ENCODE measurements at regions not wholly inside any gene's neighbourhood (a gene's known extent, or its start where the extent isn't known, plus 50 kb on each side); places are given as distances from the start of the nearest gene placed in this dataset.
"Not testable (repeated sequence)": the region's sequence is repeated elsewhere in the genome, so short reads cannot be mapped to it uniquely, and the experiment has no call there.

GRCh38 chr6:82494367-82494766 is 130.8 kb downstream of the TPBG start:
- Histone ChIP-seq H3K4me1 (ENCODE audit: control insufficient read depth, insufficient read depth, low read length) (no peaks in the 10 kb centered on the region), H3K9me3 (ENCODE audit: control insufficient read depth, insufficient read depth, low read depth, low read length) (no peaks in the 10 kb centered on the region), H3K36me3 (ENCODE audit: control insufficient read depth, insufficient read depth, low read length) (no peaks in the 10 kb centered on the region), H3K27me3 (ENCODE audit: control insufficient read depth, insufficient read depth, low read length) (no peaks in the 10 kb centered on the region), H3K4me3 (ENCODE audit: low read depth in 2 of 2, low read length in 2 of 2) (no peak overlapping the region), H3K27ac (ENCODE audit: low read length) (no peak overlapping the region)
- no peak for DNase-seq (ENCODE audit: low read depth, low spot score)
- no TSS peak for BruUV-seq (replicated peaks)
- TF ChIP-seq SIN3A (IDR thresholded peaks at IDR 0.05; ENCODE audit: borderline replicate concordance, insufficient read depth, low read depth, low read length) = no peak
- TF ChIP-seq, protein P1, sequence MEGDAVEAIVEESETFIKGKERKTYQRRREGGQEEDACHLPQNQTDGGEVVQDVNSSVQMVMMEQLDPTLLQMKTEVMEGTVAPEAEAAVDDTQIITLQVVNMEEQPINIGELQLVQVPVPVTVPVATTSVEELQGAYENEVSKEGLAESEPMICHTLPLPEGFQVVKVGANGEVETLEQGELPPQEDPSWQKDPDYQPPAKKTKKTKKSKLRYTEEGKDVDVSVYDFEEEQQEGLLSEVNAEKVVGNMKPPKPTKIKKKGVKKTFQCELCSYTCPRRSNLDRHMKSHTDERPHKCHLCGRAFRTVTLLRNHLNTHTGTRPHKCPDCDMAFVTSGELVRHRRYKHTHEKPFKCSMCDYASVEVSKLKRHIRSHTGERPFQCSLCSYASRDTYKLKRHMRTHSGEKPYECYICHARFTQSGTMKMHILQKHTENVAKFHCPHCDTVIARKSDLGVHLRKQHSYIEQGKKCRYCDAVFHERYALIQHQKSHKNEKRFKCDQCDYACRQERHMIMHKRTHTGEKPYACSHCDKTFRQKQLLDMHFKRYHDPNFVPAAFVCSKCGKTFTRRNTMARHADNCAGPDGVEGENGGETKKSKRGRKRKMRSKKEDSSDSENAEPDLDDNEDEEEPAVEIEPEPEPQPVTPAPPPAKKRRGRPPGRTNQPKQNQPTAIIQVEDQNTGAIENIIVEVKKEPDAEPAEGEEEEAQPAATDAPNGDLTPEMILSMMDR (IDR thresholded peaks at IDR 0.05) = no peak
- TF ChIP-seq POLR2AphosphoS5 (IDR thresholded peaks at IDR 0.05; ENCODE audit: low read depth, low read length) = no peak
- TF ChIP-seq, protein P2, sequence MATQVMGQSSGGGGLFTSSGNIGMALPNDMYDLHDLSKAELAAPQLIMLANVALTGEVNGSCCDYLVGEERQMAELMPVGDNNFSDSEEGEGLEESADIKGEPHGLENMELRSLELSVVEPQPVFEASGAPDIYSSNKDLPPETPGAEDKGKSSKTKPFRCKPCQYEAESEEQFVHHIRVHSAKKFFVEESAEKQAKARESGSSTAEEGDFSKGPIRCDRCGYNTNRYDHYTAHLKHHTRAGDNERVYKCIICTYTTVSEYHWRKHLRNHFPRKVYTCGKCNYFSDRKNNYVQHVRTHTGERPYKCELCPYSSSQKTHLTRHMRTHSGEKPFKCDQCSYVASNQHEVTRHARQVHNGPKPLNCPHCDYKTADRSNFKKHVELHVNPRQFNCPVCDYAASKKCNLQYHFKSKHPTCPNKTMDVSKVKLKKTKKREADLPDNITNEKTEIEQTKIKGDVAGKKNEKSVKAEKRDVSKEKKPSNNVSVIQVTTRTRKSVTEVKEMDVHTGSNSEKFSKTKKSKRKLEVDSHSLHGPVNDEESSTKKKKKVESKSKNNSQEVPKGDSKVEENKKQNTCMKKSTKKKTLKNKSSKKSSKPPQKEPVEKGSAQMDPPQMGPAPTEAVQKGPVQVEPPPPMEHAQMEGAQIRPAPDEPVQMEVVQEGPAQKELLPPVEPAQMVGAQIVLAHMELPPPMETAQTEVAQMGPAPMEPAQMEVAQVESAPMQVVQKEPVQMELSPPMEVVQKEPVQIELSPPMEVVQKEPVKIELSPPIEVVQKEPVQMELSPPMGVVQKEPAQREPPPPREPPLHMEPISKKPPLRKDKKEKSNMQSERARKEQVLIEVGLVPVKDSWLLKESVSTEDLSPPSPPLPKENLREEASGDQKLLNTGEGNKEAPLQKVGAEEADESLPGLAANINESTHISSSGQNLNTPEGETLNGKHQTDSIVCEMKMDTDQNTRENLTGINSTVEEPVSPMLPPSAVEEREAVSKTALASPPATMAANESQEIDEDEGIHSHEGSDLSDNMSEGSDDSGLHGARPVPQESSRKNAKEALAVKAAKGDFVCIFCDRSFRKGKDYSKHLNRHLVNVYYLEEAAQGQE (IDR thresholded peaks at IDR 0.05; ENCODE audit: insufficient read depth in 1 of 2, low read depth in 2 of 2, low read length in 1 of 2) = no peak
- TF ChIP-seq TCF7L2 (IDR thresholded peaks at IDR 0.05; ENCODE audit: low read depth, low read length) = no peak
- intact Hi-C loops (cut with micrococcal nuclease; ENCODE audit: unreplicated experiment) (no loop called here), in situ Hi-C loops (cut with HindIII; ENCODE audit: low pct_unique_long_range_greater_than_20kb, low sequenced_read_pairs) (no loop called here)
- POLR2A ChIA-PET = no interaction called here
- CTCF ChIA-PET = no interaction called here
- ATAC-seq = no peak

DNA sequence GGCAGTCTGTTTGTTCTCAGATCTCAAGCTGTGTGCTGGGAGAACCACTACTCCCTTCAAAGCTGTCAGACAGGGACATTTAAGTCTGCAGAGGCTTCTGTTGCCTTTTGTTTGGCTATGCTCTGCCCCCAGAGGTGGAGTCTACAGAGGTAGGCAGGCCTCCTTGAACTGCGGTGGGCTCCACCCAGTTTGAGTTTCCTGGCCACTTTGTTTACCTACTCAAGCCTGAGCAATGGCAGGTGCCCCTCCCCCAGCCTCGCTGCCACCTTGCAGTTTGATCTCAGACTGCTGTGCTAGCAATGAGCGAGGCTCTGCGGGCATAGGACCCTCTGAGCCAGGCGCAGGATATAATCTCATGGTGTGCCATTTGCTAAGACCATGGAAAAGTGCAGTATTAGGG is 138.3 kb downstream of the TPBG start:
- H3K9me3 ChIP-seq (ENCODE audit: control insufficient read depth, insufficient read depth, low read depth, low read length); H3K36me3 ChIP-seq (ENCODE audit: control insufficient read depth, insufficient read depth, low read length); DNase-seq (ENCODE audit: low read depth, low spot score); H3K27ac ChIP-seq (ENCODE audit: low read length); ATAC-seq; H3K4me3 ChIP-seq (ENCODE audit: low read depth in 2 of 2, low read length in 2 of 2); POLR2A ChIA-PET; H3K27me3 ChIP-seq (ENCODE audit: control insufficient read depth, insufficient read depth, low read length); H3K4me1 ChIP-seq (ENCODE audit: control insufficient read depth, insufficient read depth, low read length); CTCF ChIA-PET; BruUV-seq (replicated peaks); intact Hi-C loops (cut with micrococcal nuclease; ENCODE audit: unreplicated experiment); in situ Hi-C loops (cut with HindIII; ENCODE audit: low pct_unique_long_range_greater_than_20kb, low sequenced_read_pairs): not testable (repeated sequence)

- intact Hi-C loops (cut with micrococcal nuclease; ENCODE audit: unreplicated experiment) (no loop called here), in situ Hi-C loops (cut with HindIII; ENCODE audit: low pct_unique_long_range_greater_than_20kb, low sequenced_read_pairs) (no loop called here)
- Histone ChIP-seq H3K27ac (ENCODE audit: low read length) (no peak overlapping the region), H3K4me1 (ENCODE audit: control insufficient read depth, insufficient read depth, low read length) (no peaks in the 10 kb centered on the region), H3K36me3 (ENCODE audit: control insufficient read depth, insufficient read depth, low read length) (no peaks in the 10 kb centered on the region), H3K9me3 (ENCODE audit: control insufficient read depth, insufficient read depth, low read depth, low read length) (no peaks in the 10 kb centered on the region), H3K27me3 (ENCODE audit: control insufficient read depth, insufficient read depth, low read length) (no peaks in the 10 kb centered on the region), H3K4me3 (ENCODE audit: low read depth in 2 of 2, low read length in 2 of 2) (no peak overlapping the region)
- TF ChIP-seq, protein P1 (IDR thresholded peaks at IDR 0.05) = no peak
- no peak for TF ChIP-seq TCF7L2 (IDR thresholded peaks at IDR 0.05; ENCODE audit: low read depth, low read length)
- no peak for TF ChIP-seq SIN3A (IDR thresholded peaks at IDR 0.05; ENCODE audit: borderline replicate concordance, insufficient read depth, low read depth, low read length)
- TF ChIP-seq, protein P2 (IDR thresholded peaks at IDR 0.05; ENCODE audit: insufficient read depth in 1 of 2, low read depth in 2 of 2, low read length in 1 of 2) = no peak
- TF ChIP-seq POLR2AphosphoS5 (IDR thresholded peaks at IDR 0.05; ENCODE audit: low read depth, low read length) = no peak
- CTCF ChIA-PET = no interaction called here
- ATAC-seq (no peak), DNase-seq (ENCODE audit: low read depth, low spot score) (no peak)
- BruUV-seq (replicated peaks) = no TSS peak
- POLR2A ChIA-PET = interaction anchor here (0.6 kb wide), 1 partner anchor 44 kb away, joined by 4 read pairs; no protein-coding TSS in a partner anchor
Measured at GRCh38 chr6:82506526-82506925, 142.9 kb downstream of the TPBG start.
